Kidney capillary endothelial cell (primary cell): ENCODE measurements at regions not wholly inside any gene's neighbourhood (a gene's known extent, or its start where the extent isn't known, plus 50 kb on each side); places are given as distances from the start of the nearest gene placed in this dataset.

Experiments used
- DNase-seq: peaks from one replicate; pipeline ENCODE4 v3.0.0-alpha.2; 2018; ENCODE audit warnings: low spot score

GRCh38 chr12:92650228-92650822 is 52.5 kb upstream of the PLEKHG7 start:
- no peak for DNase-seq

DNA sequence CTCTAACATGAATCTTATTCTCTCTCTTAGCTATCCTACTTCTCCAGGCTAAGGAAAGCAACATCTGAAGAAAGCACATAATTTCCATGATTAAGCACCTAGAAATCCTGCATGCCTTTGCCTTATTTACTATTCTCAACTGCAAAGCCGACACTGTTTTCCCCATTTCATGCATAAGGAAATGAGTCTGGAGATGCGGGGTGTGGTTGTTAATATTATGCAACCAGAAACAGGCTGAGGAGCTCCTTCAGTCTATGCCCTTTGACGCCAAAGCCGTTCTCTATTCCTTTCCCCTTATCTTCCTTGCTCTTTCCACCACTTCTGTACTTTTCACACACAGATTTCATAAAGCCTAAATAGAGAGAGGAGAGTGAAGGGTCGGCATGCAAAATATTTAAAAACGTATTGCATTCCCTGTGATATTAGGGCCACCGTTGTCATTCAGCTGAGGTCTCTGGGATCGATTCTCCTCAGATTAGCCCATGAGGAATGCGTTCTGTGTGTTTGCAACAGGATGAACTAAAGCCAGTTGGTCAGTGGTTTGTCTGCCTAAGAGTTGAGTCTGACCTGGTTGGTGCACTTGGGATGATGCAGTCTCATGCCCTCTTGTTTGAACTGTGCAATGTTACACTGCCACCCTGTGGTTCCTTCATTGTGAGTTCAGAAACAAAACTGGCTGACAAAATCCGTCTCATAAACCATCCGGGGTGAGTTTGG is 53.1 kb upstream of the PLEKHG7 start:
- peak; percentile 72 for DNase-seq

GRCh38 chr12:92648242-92649031 is 54.4 kb upstream of the PLEKHG7 start:
- DNase-seq: peak; percentile 39

DNA sequence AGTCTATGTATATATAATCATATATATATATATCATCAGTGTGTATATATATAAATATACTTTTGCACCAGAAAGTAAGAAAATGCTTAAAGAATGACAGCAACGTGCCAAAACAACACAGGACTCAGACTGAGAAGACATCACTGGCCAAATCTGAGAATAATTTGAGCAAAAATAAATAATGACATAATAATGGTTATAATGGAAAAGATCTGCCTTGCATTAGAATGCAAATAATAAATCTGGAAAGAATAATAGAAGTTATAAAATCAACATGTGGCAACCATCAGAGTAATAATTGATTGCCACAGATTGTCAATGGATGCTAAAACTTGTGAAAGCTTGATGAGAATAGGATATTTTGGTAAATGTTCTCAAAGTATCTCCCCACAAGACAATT is 61.5 kb upstream of the PLEKHG7 start:
- DNase-seq: no peak

DNA sequence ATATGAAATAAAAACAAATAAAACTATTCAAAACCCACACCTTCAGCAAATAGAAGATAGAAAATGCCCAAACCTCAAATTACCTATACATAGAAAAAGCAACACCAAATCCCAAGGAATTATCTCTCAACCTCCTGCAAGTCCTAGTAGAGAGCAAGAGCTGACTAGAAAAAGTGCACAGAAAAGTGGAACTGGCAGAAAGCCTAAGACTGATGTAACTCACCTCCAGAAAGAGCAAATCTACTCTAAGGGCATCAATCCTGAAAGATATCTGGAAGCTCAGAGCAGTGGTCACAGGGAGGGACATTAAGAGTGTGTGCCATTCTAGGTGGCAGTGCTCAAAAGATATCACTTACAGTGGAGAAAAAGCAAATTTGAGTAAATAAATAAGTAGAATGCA is 62.1 kb upstream of the PLEKHG7 start:
- no peak for DNase-seq

DNA sequence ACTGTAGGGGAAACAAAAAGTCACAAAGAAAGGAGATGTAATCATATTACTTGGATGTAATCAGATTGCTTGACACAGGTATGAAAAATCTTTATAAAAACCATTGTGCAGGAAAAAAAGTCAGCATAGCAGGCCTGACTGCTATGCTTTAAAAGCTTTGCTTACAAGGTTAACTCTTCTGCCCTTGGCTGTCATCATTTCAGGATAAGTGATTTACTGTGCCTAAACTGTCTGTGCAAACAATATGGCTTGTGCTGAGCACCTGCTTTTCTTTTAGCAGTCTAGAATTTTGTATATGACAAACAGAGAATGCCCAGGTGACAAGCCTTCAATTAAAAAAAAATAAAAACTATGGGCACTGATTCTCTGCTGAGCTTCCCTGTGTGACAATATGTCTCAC is 63.8 kb upstream of the PLEKHG7 start:
- DNase-seq: no peak

- DNase-seq: no peak
Observed at GRCh38 chr12:92634730-92635129, 68.1 kb upstream of the PLEKHG7 start.

- no peak for DNase-seq
Observed at GRCh38 chr12:92634202-92634601, 68.6 kb upstream of the PLEKHG7 start.

DNA sequence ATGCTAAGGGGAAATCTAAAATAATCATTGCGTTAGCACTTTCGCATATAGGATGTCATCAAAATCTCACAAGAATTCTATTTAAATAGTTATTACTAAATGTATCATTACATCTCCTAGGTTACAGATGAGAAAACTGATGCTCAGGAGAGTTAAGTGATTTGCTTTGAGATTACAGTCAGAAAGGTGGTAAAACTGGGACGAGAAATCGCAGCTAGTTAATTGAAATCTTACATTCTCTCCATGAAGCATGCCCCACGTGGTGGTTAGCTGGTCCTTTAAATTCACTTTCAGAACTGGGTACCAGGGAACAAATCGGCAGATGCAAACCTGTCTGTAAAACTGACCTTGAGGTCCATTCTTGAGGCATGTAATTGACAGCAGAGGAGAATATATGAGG is 71.8 kb upstream of the PLEKHG7 start:
- DNase-seq: no peak

- DNase-seq: no peak
Observed at GRCh38 chr12:92629349-92630065, 73.3 kb upstream of the PLEKHG7 start.

DNA sequence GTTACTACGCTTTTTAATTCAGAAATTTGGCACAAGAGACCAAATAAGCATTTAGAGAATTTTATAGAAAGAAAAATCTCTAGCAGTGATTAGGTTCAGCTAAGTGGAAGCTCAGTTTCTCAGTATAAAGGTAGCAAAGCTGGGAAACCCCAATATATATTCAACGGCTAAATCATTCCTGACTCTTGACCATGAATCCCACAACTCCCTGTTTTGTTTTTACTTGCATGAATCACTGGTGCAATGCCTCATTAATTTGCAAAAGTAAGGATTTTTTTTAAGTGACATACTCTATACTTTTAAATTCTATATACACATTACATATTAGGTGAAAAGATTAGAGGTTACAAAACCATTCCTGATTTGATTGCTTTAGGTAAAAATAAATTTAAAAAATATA is 74.3 kb upstream of the PLEKHG7 start:
- DNase-seq: no peak

GRCh38 chr12:92627511-92627910 is 75.3 kb upstream of the PLEKHG7 start:
- DNase-seq: no peak

GRCh38 chr12:92625639-92626310 is 77.0 kb upstream of the PLEKHG7 start:
- no peak for DNase-seq

GRCh38 chr12:92624236-92624635 is 78.6 kb upstream of the PLEKHG7 start:
- no peak for DNase-seq

- no peak for DNase-seq
Observed at GRCh38 chr12:92623386-92623785, 79.4 kb upstream of the PLEKHG7 start.

- DNase-seq: no peak
Observed at GRCh38 chr12:92621833-92622232, 81.0 kb upstream of the PLEKHG7 start.

DNA sequence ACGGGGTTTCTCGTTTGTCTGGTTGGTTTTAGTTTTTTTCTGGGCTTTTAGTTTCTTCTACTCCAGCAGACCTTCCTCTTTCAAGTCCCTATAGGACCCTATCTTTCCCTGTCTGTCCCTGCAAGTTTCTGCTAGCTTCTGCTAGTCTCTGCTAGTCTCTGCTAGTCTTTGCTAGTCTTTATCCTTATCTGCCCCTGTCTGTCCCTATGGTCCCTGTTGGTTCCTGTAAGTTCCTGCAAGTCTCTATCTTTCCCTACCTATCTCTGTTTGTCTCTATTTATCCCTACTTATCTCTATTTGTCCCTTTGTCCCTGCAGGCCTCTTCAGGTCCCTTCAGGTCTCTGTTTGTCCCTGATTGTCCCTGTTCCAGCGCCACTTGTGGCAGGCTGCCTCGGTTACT is 81.5 kb upstream of the PLEKHG7 start:
- no peak for DNase-seq

DNA sequence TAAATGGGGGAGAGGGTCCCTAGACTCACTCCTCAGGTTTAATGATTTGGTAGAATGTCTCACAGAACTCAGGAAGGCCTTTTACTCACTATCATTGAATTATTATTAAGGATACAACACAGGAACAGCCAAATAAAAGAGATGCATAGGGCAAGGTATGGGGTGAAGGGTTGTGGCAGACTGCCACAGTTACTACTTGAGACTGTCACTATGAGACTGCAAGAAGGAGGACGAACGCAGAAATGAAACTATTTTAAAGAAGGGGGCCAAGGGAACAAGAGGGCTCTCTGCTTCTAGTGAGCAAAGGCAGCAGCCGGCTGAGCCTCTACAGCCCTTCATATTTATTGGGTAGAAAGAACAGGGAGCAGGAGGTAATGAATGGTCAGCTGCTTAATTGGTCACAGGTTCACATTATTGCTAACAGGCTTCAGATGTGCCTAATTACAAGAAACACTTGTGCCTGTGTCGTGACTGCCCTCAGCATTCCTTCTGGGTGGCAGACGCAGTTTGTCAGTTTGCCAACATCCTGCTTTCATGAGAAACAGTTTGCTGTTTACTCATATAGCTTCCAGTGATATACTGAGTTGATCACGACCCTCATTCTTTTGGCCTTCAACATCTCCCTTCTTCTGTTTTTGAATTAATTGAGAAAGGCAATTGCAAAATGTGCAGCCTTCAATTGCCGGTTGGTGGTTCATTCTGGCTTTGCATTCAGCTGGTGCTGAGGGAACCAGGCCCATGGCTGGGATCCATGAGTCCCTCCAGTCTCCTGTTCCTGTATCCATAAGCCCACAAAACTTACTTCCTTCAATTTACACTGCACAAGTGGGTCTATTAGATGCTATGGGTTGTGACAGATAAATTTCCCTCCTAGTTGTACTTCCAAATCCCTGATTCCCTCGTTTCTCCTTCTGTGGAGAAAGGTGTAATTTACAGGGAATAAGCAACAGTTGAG is 82.8 kb upstream of the PLEKHG7 start:
- DNase-seq: no peak

DNA sequence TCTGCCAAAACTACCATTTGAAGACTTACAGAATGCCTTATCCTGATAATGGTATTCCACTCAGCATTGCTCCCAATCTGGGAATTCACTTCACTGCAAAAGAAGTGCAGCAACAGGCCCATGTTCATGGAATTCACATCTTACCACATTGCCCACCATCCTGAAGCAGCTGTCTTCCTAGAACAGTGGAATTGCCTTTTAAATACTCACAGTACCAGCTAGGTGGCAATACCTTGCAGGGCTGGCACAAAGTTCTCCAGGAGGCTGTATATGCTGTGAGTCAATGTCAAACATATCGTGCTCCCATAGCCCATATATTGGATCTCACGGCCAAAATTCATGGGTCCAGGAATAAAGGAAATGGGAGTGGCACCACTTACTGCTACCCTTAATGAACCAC is 83.8 kb upstream of the PLEKHG7 start:
- DNase-seq: no peak

- DNase-seq: no peak
Observed at GRCh38 chr12:92615703-92616102, 87.1 kb upstream of the PLEKHG7 start.

GRCh38 chr12:92615086-92615485 is 87.7 kb upstream of the PLEKHG7 start:
- no peak for DNase-seq
